HG02759 (cell line): ENCODE measurements at regions not wholly inside any gene's neighbourhood (a gene's known extent, or its start where the extent isn't known, plus 50 kb on each side); places are given as distances from the start of the nearest gene placed in this dataset.
"Not testable (repeated sequence)": the region's sequence is repeated elsewhere in the genome, so short reads cannot be mapped to it uniquely, and the experiment has no call there.

ENCODE experiments used
- ATAC-seq: cut with Tn5 transposase; IDR thresholded peaks from one replicate; pipeline ENCODE4 v1.9.1; 2021; ENCODE audit warnings: mild to moderate bottlenecking, moderate library complexity; ENCODE audit not compliant: unreplicated experiment

DNA sequence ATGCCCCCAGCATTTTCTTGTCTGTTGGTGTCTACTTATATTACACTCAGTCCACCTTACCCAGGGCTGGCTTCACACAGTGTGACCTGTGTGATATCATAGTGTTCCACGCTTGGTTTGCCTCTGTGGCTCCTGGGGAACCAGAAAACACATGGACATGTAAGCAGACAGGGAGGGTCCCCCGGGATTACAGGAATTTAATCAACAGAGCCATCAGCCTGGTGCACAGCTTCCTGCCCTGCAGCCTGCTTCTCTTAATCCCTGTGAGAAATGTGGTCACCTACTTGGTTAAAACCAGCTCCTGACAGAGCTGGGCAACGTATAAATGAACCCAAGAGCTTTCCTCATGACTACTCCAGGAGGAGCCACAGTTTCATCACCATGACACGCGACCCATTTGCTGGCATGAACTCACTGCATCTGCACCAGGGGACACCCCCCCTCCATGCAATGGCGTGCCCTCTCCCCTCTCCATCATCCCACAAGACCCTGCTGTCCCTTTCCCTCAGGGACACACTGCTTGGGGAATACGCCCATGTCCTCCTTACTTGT, 152.1 kb downstream of the UQCRFS1 start:
- ATAC-seq = no peak

GRCh38 chr19:29056535-29056934, 156.4 kb downstream of the UQCRFS1 start:
- ATAC-seq = no peak

- no peak for ATAC-seq
These were observed 157.9 kb downstream of the UQCRFS1 start for GRCh38 chr19:29054886-29055675.

- ATAC-seq = no peak
These were observed 164.1 kb downstream of the UQCRFS1 start for GRCh38 chr19:29048873-29049272.

DNA sequence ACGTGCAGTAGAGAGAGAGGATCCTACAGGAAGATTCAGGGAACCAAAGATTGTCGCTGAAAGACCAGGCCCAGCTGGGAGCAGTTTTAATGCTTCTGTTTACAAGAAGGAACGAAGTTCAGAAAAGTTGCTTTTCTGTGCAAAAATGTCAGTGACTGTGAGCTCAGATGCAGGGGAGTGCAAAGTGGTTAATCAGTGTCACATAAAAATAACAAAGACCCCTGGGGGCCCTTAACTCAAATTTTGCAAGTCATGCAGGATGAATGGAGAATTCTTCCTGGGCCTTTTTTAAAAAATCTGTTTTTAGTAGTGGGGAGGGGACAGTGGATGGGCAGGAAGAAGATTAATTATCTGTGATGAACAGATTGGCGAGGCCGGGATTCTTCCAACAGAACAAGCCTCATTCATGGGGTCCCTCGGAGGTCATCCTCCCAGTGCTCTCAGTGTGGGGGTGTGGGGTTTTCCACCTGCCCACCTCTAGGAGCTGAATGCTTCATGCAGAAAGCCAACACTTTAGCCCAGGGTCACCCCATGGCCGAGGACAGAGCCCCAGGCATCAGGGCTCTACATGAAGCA, 167.2 kb downstream of the UQCRFS1 start:
- ATAC-seq = no peak

DNA sequence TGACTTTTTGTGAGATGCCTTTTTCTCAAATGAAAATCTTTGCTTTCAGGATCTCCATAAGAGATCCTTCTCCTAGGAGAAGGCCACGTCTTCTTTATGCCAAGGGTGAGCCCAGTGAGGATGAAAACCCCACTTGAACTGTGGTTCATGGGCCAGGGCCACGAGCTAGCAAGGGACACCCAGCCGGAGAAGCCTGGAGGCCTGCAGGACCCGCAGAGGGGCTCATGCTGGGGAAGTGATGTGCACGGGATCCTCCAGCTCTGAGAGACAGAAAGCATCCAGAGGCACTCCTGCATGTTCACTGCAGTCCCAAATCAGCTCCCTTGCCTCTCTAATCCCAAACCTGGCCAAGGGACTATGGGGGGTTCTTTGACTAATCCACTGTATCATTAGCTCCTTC, 168.9 kb downstream of the UQCRFS1 start:
- ATAC-seq = no peak

- ATAC-seq = no peak
These were observed 170.5 kb downstream of the UQCRFS1 start for GRCh38 chr19:29042450-29042849.

DNA sequence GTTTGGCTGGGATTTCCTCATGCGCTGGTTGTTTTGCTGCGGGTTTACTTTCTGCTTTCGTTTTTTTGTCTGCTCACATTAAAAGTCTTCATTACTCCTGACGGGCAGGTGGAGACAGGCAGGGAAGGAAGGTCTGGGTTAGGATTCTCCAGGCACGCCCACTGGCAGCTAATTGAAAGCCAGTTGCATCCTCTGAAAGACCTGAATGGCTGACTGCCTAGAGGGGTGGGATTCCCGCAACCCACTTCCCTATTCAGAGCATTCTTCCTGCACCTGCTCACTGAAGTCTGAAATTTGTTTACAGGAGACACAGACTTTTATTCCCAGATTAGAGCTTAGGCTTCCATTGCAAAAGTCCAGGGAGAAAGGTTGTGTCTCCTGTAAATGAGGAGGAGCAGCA, 172.0 kb downstream of the UQCRFS1 start:
- ATAC-seq = no peak

DNA sequence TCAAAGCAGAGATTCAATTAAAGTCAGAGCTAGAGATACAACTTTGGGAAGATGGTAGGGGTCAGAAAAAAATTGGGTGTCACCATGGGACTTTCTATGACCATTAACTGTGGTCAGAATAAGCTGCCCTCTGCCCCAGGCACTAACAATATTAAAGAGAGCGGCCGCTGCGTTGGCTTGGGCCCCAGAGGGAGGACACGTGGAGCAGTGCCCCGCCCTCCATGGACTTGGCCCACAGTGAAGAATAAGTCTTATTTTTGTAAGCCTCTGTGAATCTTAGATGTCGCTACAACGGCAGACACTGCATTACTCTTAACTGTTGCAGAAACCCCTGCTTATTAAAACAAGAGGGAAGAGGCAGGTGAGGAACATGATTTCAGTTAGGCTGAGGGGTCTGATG, 172.7 kb downstream of the UQCRFS1 start:
- ATAC-seq = no peak

GRCh38 chr19:29039036-29039435, 173.9 kb downstream of the UQCRFS1 start:
- ATAC-seq = not testable (repeated sequence)

DNA sequence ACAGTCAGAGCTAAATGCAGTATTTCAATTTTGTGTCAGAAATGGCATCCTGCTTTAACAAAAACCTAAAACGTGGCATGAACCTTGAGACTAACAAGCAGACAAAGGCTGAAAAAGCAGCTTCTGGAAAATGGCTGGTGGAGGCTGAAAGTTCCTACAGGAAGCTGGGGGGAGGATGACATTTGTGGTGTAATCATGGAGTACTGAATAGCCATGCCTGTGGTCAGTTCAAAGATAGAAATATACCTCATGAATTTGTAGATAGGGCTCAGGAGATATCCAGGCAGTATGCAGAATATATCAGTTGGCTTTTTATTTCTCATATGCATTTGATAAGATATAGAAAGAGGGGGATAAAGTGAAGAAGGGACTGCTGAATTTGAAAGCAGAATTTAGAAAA, 181.7 kb downstream of the UQCRFS1 start:
- no peak for ATAC-seq

DNA sequence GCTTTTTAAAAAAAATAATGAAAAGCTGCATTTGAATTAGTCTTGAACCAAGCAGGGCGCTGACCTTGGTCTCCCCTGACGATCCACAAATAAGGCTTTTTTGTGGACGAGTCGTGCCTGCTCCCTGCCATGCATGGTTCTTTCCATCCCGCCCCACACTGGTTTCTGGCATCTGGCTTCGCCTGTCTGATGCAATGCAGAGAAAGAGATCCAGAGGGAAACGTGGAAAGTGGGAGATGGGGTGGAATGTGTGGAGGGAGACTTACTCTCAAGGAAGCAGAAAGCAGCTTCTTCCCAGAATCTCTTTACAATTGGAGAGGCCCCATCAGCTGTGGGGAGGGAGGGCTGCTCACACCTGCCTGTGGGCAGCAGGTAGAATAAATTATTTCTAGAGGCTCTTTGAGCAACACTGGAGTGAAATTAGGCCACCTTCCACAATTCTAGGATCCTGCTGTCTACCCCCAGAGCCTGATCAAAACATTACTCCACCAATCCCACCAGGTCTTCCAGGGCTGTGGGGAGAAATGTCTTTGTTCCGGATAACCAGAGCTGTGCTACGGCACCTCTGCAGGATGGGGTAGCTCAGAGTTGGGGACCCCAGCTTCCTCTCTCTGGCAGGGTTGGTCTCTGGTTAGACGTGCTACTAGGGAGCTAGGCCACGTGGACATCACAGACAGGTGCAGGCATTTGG, 183.5 kb downstream of the UQCRFS1 start:
- no peak for ATAC-seq

DNA sequence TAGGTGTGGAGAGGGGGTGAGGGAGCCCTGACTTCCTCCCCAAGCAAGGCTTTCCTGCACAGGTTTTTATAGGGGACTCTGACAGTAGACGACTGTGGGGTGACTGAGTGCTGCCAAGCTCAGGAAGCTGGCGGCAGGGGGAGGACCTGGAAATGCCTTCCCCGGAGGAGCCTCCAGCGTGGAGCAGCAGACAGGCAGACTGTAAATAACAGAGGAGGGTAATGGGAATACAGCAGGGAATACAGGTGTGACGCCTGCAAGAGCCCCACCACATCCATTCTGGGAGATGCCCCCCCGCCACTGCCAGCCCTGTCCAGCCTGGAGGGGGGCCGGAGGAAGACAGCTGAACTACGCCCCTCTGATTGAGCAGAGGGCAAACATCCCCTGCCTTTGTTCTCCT, 190.4 kb downstream of the UQCRFS1 start:
- no peak for ATAC-seq

DNA sequence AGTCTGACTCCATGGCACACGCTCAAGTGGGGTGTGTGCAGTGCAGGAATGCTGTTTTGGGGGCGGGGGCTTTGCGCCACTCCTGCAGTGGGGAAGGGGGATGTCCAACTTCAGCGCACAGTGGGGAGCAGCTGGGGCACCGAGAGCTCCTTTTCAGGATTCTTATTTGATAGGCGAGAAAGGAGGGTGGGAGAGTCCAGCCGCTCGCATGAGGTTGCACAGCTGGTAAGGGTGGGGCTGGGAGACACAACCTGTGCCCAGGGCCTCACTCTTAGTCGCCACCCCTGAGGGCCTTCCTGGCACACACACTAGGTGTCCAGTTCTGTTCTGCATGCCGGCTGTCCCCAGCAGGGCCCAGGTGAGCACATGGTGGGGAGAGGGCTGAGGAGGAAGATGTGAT, 190.8 kb downstream of the UQCRFS1 start:
- ATAC-seq = no peak

DNA sequence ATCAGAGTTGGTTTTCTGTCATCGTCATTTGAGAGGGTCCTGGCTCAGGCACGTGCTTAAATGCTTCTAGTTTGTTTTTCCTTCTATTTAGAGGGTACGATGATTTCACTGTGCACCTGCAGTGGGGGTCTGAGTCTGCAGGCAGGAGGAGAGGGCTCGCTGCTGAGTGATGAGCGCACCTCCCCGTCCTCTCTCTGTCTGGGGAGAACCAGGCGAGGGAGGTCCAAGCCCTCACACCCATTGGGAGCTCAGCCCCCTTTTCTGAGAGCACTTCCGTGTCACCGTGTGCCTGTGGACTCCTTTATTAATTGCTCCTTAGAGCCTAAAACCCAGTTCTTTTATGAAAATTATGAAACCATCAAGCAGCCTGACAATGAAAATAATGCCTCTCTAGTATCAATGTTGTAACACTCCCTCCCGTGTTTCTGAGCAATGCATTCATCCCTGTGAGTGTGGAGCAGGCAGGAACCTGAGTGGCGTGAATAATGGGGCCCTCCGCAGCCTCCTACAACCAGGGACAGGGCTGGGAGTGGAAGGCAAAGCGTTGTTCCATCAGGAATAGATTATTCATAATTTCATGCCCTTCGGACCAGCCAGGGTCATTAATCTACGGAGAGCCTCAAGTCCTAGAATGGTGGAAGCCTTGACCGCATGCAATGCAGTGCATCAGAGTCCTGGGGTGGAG, 191.6 kb downstream of the UQCRFS1 start:
- no peak for ATAC-seq

GRCh38 chr19:29019403-29019802, 193.5 kb downstream of the UQCRFS1 start:
- no peak for ATAC-seq

GRCh38 chr19:29018542-29018941, 194.4 kb downstream of the UQCRFS1 start:
- no peak for ATAC-seq

DNA sequence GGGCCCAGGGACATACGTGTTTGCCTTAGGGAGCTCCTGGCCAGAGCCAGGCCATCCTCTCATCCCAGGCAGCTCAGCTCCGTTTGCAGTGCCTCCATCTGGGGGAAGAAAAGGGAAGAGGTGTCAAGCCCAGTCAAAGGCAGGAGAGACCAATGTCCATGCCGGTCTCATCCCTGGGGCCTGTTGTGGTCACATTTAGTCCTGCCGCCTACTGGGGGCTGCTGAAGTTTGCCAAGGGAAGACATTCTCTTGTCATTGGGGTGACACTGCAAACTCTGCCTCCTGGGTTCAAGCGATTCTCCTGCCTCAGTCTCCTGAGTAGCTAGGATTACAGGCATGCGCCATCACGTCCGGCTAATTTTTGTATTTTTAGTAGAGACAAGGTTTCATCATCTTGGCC, 195.2 kb downstream of the UQCRFS1 start:
- no peak for ATAC-seq

GRCh38 chr19:29016926-29017760, 195.8 kb downstream of the UQCRFS1 start:
- ATAC-seq = no peak

- no peak for ATAC-seq
These were observed 196.6 kb downstream of the UQCRFS1 start for GRCh38 chr19:29016353-29016752.
